GF-D8 (cell line): ENCODE measurements at regions not wholly inside any gene's neighbourhood (a gene's known extent, or its start where the extent isn't known, plus 50 kb on each side); places are given as distances from the start of the nearest gene placed in this dataset.

ENCODE experiments used
- DNase-seq: peaks from one replicate; lab custom pipeline; 2025; lab: John Stamatoyannopoulos, UW

GRCh38 chrX:9196961-9197640, 163.2 kb upstream of the FAM9B start:
- no peak for DNase-seq

- DNase-seq = no peak
Measured at GRCh38 chrX:9204560-9204959, 170.6 kb upstream of the FAM9B start.

- no peak for DNase-seq
Measured at GRCh38 chrX:9205599-9206223, 171.8 kb upstream of the FAM9B start.

GRCh38 chrX:9207142-9207541, 173.2 kb upstream of the FAM9B start:
- no peak for DNase-seq

- no peak for DNase-seq
Measured at GRCh38 chrX:9211269-9211668, 177.3 kb upstream of the FAM9B start.

GRCh38 chrX:9221781-9222180, 187.9 kb upstream of the FAM9B start:
- DNase-seq = no peak

- no peak for DNase-seq
Measured at GRCh38 chrX:9222299-9222698, 188.4 kb upstream of the FAM9B start.

GRCh38 chrX:9227276-9227675, 193.3 kb upstream of the FAM9B start:
- no peak for DNase-seq

GRCh38 chrX:9231491-9231890, 197.6 kb upstream of the FAM9B start:
- DNase-seq = no peak

GRCh38 chrX:9233141-9233540, 199.2 kb upstream of the FAM9B start:
- DNase-seq = no peak

GRCh38 chrX:9234315-9234714, 200.4 kb upstream of the FAM9B start:
- DNase-seq = no peak

- DNase-seq = no peak
Measured at GRCh38 chrX:9235722-9236121, 201.8 kb upstream of the FAM9B start.

- DNase-seq = no peak
Measured at GRCh38 chrX:9240956-9241355, 207.0 kb upstream of the FAM9B start.

- DNase-seq = no peak
Measured at GRCh38 chrX:9241427-9241826, 207.5 kb upstream of the FAM9B start.

GRCh38 chrX:9249051-9249846, 215.3 kb upstream of the FAM9B start:
- no peak for DNase-seq

GRCh38 chrX:9252182-9252581, 212.7 kb upstream of the TBL1X start:
- DNase-seq = no peak

GRCh38 chrX:9253211-9253610, 211.6 kb upstream of the TBL1X start:
- no peak for DNase-seq

GRCh38 chrX:9257718-9258420, 207.0 kb upstream of the TBL1X start:
- DNase-seq = no peak

- DNase-seq = no peak
Measured at GRCh38 chrX:9258421-9259104, 206.3 kb upstream of the TBL1X start.

GRCh38 chrX:9260603-9261002, 204.3 kb upstream of the TBL1X start:
- DNase-seq = no peak

GRCh38 chrX:9267415-9267814, 197.4 kb upstream of the TBL1X start:
- DNase-seq = no peak

GRCh38 chrX:9269134-9269533, 195.7 kb upstream of the TBL1X start:
- no peak for DNase-seq
